ENCODE measurements at regions not wholly inside any gene's neighbourhood (a gene's known extent, or its start where the extent isn't known, plus 50 kb on each side); places are given as distances from the start of the nearest gene placed in this dataset.

- no peak for TF ChIP-seq ZNF331 (CRISPR knock-in tag; IDR thresholded peaks at IDR 0.05; ENCODE audit: low read depth)
- TF ChIP-seq JUNB (IDR thresholded peaks at IDR 0.05; ENCODE audit: unreplicated experiment), result no peak
- TF ChIP-seq CREB1 (CRISPR knock-in tag; IDR thresholded peaks at IDR 0.05; ENCODE audit: low read depth), result no peak
- no peak for TF ChIP-seq NANOG (IDR thresholded peaks at IDR 0.05; ENCODE audit: borderline replicate concordance)
- TF ChIP-seq POLR2AphosphoS5 (IDR thresholded peaks at IDR 0.05; ENCODE audit: low read depth), result no peak
- TF ChIP-seq EZH2 (IDR thresholded peaks at IDR 0.05; ENCODE audit: low read depth, unreplicated experiment), result no peak
These were observed 101.8 kb upstream of the AGAP1 start (continued) for GRCh38 chr2:235391921-235392615.

GRCh38 chr2:235394278-235394828 lies 99.5 kb upstream of the AGAP1 start:
- no peaks in the 10 kb centered on the region for H3K27me3 ChIP-seq (ENCODE audit: insufficient read depth)
- no peaks in the 10 kb centered on the region for H4K20me1 ChIP-seq (replicated peaks; ENCODE audit: insufficient read depth)
- no peak for ATAC-seq
- Mint-ChIP-seq H3K27me3 (ENCODE audit: insufficient read depth, low read depth, poor library complexity) (no peaks in the 10 kb centered on the region), H3K4me1 (peaks cover 2% of the 10 kb centered on the region; the same call in 2 of the 3 replicates), H3K9me3 (peaks cover 3% of the 10 kb centered on the region; the same call in 1 of the 3 replicates), H3K36me3 (ENCODE audit: low read depth) (peaks cover 2% of the 10 kb centered on the region; the same call in 1 of the 3 replicates), H3K4me3 (no peak overlapping the region), H3K27ac (no peak overlapping the region)
- no peak overlapping the region for H3K4me3 ChIP-seq
- H3K4me2 ChIP-seq, result no peak overlapping the region
- H3K9me2 ChIP-seq (ENCODE audit: insufficient read depth), result peaks cover 15% of the 10 kb centered on the region
- no peaks in the 10 kb centered on the region for H3K79me2 ChIP-seq (replicated peaks; ENCODE audit: insufficient read depth)
- DNase-seq (ENCODE audit: low spot score), result no peak
- H3F3A ChIP-seq (replicated peaks; ENCODE audit: low read depth), result no peaks in the 10 kb centered on the region
- no peaks in the 10 kb centered on the region for H3K36me3 ChIP-seq (ENCODE audit: insufficient read depth)
- 0 out of 2 replicates have a peak, but pooled peaks cover 2% of the 10 kb centered on the region for H3K4me1 ChIP-seq (ENCODE audit: insufficient read depth)
- H3K27ac ChIP-seq (ENCODE audit: low read depth), result no peak overlapping the region
- no peak overlapping the region for H2AFZ ChIP-seq
- no peak for TF ChIP-seq CTCF (conservative IDR thresholded peaks at IDR 0.05; ENCODE audit: low read depth in 2 of 2)
- no peak for TF ChIP-seq POLR2AphosphoS5 (IDR thresholded peaks at IDR 0.05; ENCODE audit: low read depth)
- TF ChIP-seq ETS1 (IDR thresholded peaks at IDR 0.05), result no peak
- TF ChIP-seq CREB1 (CRISPR knock-in tag; IDR thresholded peaks at IDR 0.05; ENCODE audit: low read depth), result no peak
- no peak for TF ChIP-seq JUNB (IDR thresholded peaks at IDR 0.05; ENCODE audit: unreplicated experiment)
- no peak for TF ChIP-seq REST (IDR thresholded peaks at IDR 0.05; ENCODE audit: unreplicated experiment)
- no peak for TF ChIP-seq ZNF462 (CRISPR knock-in tag; IDR thresholded peaks at IDR 0.05)
- TF ChIP-seq ZNF114 (CRISPR knock-in tag; IDR thresholded peaks at IDR 0.05), result no peak

Measured in GM23338 (cell line).